Uterus (tissue), 3 donors: ENCODE measurements at regions not wholly inside any gene's neighbourhood (a gene's known extent, or its start where the extent isn't known, plus 50 kb on each side); places are given as distances from the start of the nearest gene placed in this dataset.

ENCODE experiments used
- DNase-seq, 2 donors: peaks; one replicate each; pipeline ENCODE4 v3.0.0-alpha.2; 2019 to 2020
- H3K27ac ChIP-seq, 2 donors: fragments of 200-600 bp; sonication (generic); 1 replicate in 1 of 2; 2 replicates in 1 of 2; pipeline ENCODE4 v1.5.1; 2016 to 2018
- H3K27me3 ChIP-seq, 2 donors: fragments of 200-600 bp; sonication (generic); one replicate each; pipeline ENCODE4 v1.5.1; 2018 to 2019; ENCODE audit warnings: control low read depth in 1 of 2
- H3K36me3 ChIP-seq, 2 donors: fragments of 200-600 bp; sonication (generic); one replicate each; pipeline ENCODE4 v1.5.1; 2019; ENCODE audit warnings: control low read depth in 1 of 2
- H3K4me1 ChIP-seq, 2 donors: fragments of 200-600 bp; sonication (generic); one replicate each; pipeline ENCODE4 v1.5.1; 2018 to 2019; ENCODE audit warnings: control low read depth in 1 of 2
- H3K4me3 ChIP-seq, 2 donors: fragments of 200-600 bp; sonication (generic); 1 replicate in 1 of 2; 2 replicates in 1 of 2; pipeline ENCODE4 v1.5.1; 2018 to 2019; ENCODE audit warnings: mild to moderate bottlenecking in 1 of 2
- H3K9me3 ChIP-seq, 2 donors: fragments of 200-600 bp; sonication (generic); one replicate each; pipeline ENCODE4 v1.5.1; 2019; ENCODE audit warnings: control low read depth in 1 of 2
- CTCF ChIP-seq, 4 experiments: fragments of 200-600 bp in 2 of 4; fragments of 450-650 bp in 2 of 4; sonication (generic) in 2 of 4; IDR thresholded peaks; one replicate each; pipeline ENCODE4 v1.5.1; 2016 to 2019; ENCODE audit warnings: antibody characterized with exemption in 4 of 4, mild to moderate bottlenecking in 2 of 4, moderate library complexity in 1 of 4
- POLR2A ChIP-seq, 2 donors: fragments of 450-650 bp; IDR thresholded peaks; one replicate each; pipeline ENCODE4 v1.6.1; 2016; ENCODE audit warnings: antibody characterized with exemption in 2 of 2, mild to moderate bottlenecking in 1 of 2, moderate library complexity in 1 of 2
- intact Hi-C: fragments of 100-400 bp; cut with DNase I; formaldehyde crosslinking; loops from one replicate; pipeline ENCODE4 v1.15.1; 2023; ENCODE audit warnings: low total_unique reads
- donor health status: DM: yes; HTN: yes; CAD: no.

GRCh38 chr15:97463696-97464095 lies 496.8 kb upstream of the ARRDC4 start:
- intact Hi-C loops = no loop called here
- H3K4me1 ChIP-seq = no peaks in the 10 kb centered on the region

DNA sequence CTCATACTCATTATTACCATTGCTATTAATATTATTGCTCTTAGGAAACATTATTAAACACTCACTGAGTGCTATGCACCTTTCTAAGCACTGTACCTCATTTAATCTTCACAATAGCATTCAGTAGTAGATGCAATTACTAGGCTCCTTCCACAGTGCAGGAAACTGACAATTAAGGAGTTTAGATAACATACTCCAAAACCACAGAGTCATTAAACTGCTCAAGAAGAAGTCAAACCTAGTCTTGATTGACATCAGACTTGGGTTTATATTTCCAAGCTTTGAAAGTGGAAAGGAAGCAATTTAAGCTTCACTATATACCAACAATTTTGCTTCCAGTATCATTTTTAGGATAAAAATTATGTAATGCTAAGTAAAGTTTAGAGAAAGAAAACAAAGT lies 490.1 kb upstream of the ARRDC4 start:
- H3K4me1 ChIP-seq = no peaks in the 10 kb centered on the region
- no peak for DNase-seq
- no peaks in the 10 kb centered on the region for H3K36me3 ChIP-seq
- intact Hi-C loops = no loop called here
- no peaks in the 10 kb centered on the region for H3K9me3 ChIP-seq
- H3K27me3 ChIP-seq = no peaks in the 10 kb centered on the region
- no peak overlapping the region for H3K27ac ChIP-seq
- TF ChIP-seq CTCF (IDR thresholded peaks at IDR 0.05) (no peak), POLR2A (IDR thresholded peaks at IDR 0.05) (no peak)
- no peak overlapping the region for H3K4me3 ChIP-seq

More at GRCh38 chr15:97463696-97464095, 496.8 kb upstream of the ARRDC4 start:
- TF ChIP-seq CTCF (IDR thresholded peaks at IDR 0.05) (no peak), POLR2A (IDR thresholded peaks at IDR 0.05) (no peak)
- Histone ChIP-seq H3K4me3 (no peak overlapping the region), H3K27me3 (no peaks in the 10 kb centered on the region), H3K27ac (no peak overlapping the region), H3K36me3 (no peaks in the 10 kb centered on the region), H3K9me3 (no peaks in the 10 kb centered on the region)
- DNase-seq = no peak

DNA sequence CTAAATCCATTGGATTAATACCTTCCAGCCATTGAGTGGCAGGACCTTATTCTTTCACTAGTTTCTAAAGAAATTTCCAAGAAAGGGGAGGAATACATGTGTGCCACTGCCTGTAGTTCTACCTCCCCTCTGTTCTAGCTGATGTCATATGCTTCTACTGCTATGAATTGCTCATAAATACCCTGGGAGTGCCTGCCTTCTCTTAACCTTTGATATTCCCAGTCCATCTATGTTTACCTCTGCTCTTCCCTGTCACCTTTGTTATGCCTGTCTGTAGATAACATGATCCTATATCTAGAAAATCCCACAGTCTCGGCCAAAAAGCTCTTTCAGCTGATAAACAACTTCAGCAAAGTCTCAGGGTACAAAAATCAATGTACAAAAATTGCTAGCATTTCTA lies 486.9 kb upstream of the ARRDC4 start:
- Histone ChIP-seq H3K4me1 (no peaks in the 10 kb centered on the region), H3K36me3 (no peaks in the 10 kb centered on the region), H3K9me3 (no peaks in the 10 kb centered on the region), H3K27me3 (no peaks in the 10 kb centered on the region), H3K4me3 (no peak overlapping the region), H3K27ac (no peak overlapping the region)
- no peak for DNase-seq
- intact Hi-C loops = no loop called here
- TF ChIP-seq CTCF (IDR thresholded peaks at IDR 0.05) = no peak
- TF ChIP-seq POLR2A (IDR thresholded peaks at IDR 0.05) = no peak

DNA sequence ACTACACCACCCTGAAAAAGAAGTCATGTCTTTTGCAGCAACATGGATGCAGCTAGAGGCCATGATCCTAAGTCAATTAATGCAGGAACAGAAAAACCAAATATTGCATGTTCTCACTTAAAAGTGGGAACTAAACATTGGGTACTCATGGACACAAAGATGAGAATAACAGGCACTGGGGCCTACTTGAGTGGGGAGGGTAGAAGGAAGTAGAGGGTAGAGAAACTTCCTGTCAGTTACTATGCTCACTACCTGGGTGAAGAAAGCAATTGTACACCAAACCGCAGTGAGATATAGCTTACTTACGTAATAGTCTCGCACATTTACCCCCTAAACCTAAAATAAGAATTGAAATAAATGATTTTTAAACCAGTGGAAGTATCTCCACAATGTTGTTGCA lies 480.5 kb upstream of the ARRDC4 start:
- Histone ChIP-seq H3K27me3 (no peaks in the 10 kb centered on the region), H3K27ac (no peak overlapping the region), H3K4me1 (no peaks in the 10 kb centered on the region), H3K36me3 (no peaks in the 10 kb centered on the region), H3K9me3 (no peaks in the 10 kb centered on the region), H3K4me3 (no peak overlapping the region)
- intact Hi-C loops = no loop called here
- DNase-seq = no peak
- TF ChIP-seq POLR2A (IDR thresholded peaks at IDR 0.05) (no peak), CTCF (IDR thresholded peaks at IDR 0.05) (no peak)

- Histone ChIP-seq H3K27ac (no peak overlapping the region), H3K9me3 (no peaks in the 10 kb centered on the region), H3K4me1 (no peaks in the 10 kb centered on the region), H3K27me3 (no peaks in the 10 kb centered on the region), H3K4me3 (no peak overlapping the region), H3K36me3 (no peaks in the 10 kb centered on the region)
- TF ChIP-seq POLR2A (IDR thresholded peaks at IDR 0.05) = no peak
- TF ChIP-seq CTCF (IDR thresholded peaks at IDR 0.05) = no peak
- DNase-seq = no peak
- intact Hi-C loops = no loop called here
Measured at GRCh38 chr15:97482521-97482920, 478.0 kb upstream of the ARRDC4 start.
